Gastroesophageal sphincter (tissue), 4 donors: ENCODE measurements at regions not wholly inside any gene's neighbourhood (a gene's known extent, or its start where the extent isn't known, plus 50 kb on each side); places are given as distances from the start of the nearest gene placed in this dataset.

Source experiments
- ATAC-seq: fragments of 150-250 bp; one replicate; pipeline ENCODE4 v1.9.1; 2016; ENCODE audit warnings: mild to moderate bottlenecking, moderate library complexity
- H3K27ac ChIP-seq, 4 donors: fragments of 200-600 bp; sonication (generic) in 3 of 4; 1 replicate in 3 of 4; 2 replicates in 1 of 4; pipeline ENCODE4 v1.5.1; 2016 to 2019
- H3K27me3 ChIP-seq: fragments of 200-600 bp; sonication (generic); one replicate; pipeline ENCODE4 v1.5.1; 2019
- H3K36me3 ChIP-seq, 2 donors: fragments of 200-600 bp; sonication (generic); one replicate each; pipeline ENCODE4 v1.5.1; 2019; ENCODE audit warnings: control low read depth in 1 of 2
- H3K4me1 ChIP-seq, 3 donors: fragments of 200-600 bp; sonication (generic); 1 replicate in 2 of 3; 2 replicates in 1 of 3; pipeline ENCODE4 v1.5.1; 2016 to 2019; ENCODE audit warnings: control low read depth in 2 of 3
- H3K4me3 ChIP-seq, 2 donors: fragments of 200-600 bp; sonication (generic); one replicate each; pipeline ENCODE4 v1.5.1; 2019; ENCODE audit warnings: mild to moderate bottlenecking in 1 of 2, moderate library complexity in 1 of 2
- H3K9me3 ChIP-seq, 3 donors: fragments of 200-600 bp; sonication (generic); one replicate each; pipeline ENCODE4 v1.5.1; 2017 to 2019; ENCODE audit warnings: control low read depth in 2 of 3
- EP300 ChIP-seq: sonication (generic); formaldehyde crosslinking; IDR thresholded peaks from one replicate; pipeline ENCODE4 v1.6.1; 2017; ENCODE audit warnings: antibody characterized with exemption, mild to moderate bottlenecking
- POLR2A ChIP-seq, 2 donors: fragments of 450-650 bp; IDR thresholded peaks; one replicate each; pipeline ENCODE4 v1.6.1; 2017; ENCODE audit warnings: antibody characterized with exemption in 2 of 2, mild to moderate bottlenecking in 2 of 2, moderate library complexity in 1 of 2
- POLR2AphosphoS5 ChIP-seq: sonication (generic); formaldehyde crosslinking; IDR thresholded peaks from one replicate; pipeline ENCODE4 v1.6.1; 2017; ENCODE audit warnings: antibody characterized with exemption
- WGBS, 2 donors: methylation state at CpG; one replicate each; pipeline ENCODE4 v1.1.5; 2018; ENCODE audit warnings: low coverage in 1 of 2; 5-methylcytosine and 5-hydroxymethylcytosine counted together
- TF ChIP-seq, protein P1 (sequence below), 4 experiments: fragments of 200-600 bp in 2 of 4; fragments of 450-650 bp in 2 of 4; sonication (generic) in 1 of 4; IDR thresholded peaks; one replicate each; pipeline ENCODE4 v1.5.1; 2017 to 2019; ENCODE audit warnings: antibody characterized with exemption in 4 of 4, mild to moderate bottlenecking in 2 of 4, moderate library complexity in 2 of 4

DNA sequence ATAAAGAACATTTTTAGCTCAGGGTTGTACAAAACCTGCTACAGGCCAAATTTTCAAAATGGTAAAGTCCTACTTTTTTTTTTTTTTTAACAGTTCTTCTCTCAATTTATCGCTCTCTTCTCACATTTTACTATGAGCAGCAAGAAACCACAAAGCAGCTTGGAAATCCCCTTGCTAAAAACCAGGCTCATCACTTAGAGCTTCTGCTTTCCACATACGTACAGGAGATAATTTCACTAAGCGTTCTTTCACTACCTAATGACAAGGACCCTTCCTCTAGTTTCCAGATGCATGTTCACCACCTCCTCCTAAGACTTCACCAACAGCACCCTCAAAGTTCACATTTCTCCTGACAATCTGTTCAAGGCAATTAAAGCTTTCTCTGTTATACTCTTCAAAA is 294.9 kb upstream of the CYRIA start:
- TF ChIP-seq POLR2AphosphoS5 = no peak
- TF ChIP-seq POLR2A (IDR thresholded peaks at IDR 0.05) = no peak
- no peak for TF ChIP-seq EP300
- TF ChIP-seq, protein P1, sequence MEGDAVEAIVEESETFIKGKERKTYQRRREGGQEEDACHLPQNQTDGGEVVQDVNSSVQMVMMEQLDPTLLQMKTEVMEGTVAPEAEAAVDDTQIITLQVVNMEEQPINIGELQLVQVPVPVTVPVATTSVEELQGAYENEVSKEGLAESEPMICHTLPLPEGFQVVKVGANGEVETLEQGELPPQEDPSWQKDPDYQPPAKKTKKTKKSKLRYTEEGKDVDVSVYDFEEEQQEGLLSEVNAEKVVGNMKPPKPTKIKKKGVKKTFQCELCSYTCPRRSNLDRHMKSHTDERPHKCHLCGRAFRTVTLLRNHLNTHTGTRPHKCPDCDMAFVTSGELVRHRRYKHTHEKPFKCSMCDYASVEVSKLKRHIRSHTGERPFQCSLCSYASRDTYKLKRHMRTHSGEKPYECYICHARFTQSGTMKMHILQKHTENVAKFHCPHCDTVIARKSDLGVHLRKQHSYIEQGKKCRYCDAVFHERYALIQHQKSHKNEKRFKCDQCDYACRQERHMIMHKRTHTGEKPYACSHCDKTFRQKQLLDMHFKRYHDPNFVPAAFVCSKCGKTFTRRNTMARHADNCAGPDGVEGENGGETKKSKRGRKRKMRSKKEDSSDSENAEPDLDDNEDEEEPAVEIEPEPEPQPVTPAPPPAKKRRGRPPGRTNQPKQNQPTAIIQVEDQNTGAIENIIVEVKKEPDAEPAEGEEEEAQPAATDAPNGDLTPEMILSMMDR (IDR thresholded peaks at IDR 0.05) = no peak
- Histone ChIP-seq H3K4me3 (no peak overlapping the region), H3K9me3 (no peaks in the 10 kb centered on the region), H3K27ac (no peak overlapping the region), H3K27me3 (no peaks in the 10 kb centered on the region), H3K4me1 (no peaks in the 10 kb centered on the region), H3K36me3 (no peaks in the 10 kb centered on the region)
- no peak for ATAC-seq
- 73 to 90% methylated on average over 3 of the region's 3 CpGs for WGBS, 2 donors

DNA sequence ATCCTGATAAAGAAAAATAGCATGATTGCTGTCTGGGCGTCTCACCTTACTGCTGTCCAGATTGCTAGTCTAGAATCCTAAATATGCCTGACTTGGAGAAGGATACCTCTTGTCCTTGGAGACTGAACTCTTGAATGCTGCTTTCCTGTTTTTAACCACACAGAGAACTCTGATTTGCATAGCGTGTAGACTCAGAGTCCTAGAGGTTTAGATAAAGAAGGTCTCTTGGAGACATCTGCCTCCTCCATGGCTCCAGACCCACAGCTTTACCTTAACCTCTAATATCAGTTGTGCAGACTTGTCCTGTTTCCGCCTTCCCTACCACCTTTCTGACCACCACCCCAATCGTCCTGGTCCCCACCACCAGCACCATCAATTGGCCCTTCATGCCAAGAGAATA is 292.6 kb upstream of the CYRIA start:
- 76 to 78% methylated on average over 4 of the region's 4 CpGs for WGBS, 2 donors
- H3K27ac ChIP-seq = no peak overlapping the region
- no peak overlapping the region for H3K4me3 ChIP-seq
- no peaks in the 10 kb centered on the region for H3K27me3 ChIP-seq
- TF ChIP-seq POLR2AphosphoS5 (no peak), POLR2A (IDR thresholded peaks at IDR 0.05) (no peak), EP300 (no peak)
- TF ChIP-seq, protein P1 (IDR thresholded peaks at IDR 0.05) = no peak
- ATAC-seq = no peak
- H3K36me3 ChIP-seq = no peaks in the 10 kb centered on the region
- H3K9me3 ChIP-seq = no peaks in the 10 kb centered on the region
- no peaks in the 10 kb centered on the region for H3K4me1 ChIP-seq

DNA sequence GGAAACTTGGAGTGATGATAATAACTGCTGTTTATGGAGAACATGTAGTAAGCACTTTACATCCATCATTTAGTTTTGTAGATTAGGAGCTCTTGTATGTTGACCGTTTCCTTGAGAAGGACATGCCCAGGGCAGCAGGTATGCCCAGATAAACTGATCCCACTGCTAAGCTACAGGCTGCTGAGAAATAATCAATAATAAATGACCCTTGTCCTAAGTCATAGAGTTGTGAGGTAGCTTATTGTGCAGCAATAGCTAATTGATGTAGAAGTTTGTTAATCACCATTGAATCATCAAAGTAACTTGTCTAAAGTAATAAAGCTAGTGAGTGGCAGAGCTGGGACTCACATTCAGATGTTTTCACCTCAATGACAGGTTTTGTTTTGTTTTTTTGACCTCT is 287.2 kb upstream of the CYRIA start:
- WGBS, 2 donors = 36 to 89% methylated on average over 1 of the region's 1 CpG
- Histone ChIP-seq H3K27ac (no peak overlapping the region), H3K27me3 (peaks cover 4% of the 10 kb centered on the region), H3K4me3 (no peak overlapping the region), H3K4me1 (no peaks in the 10 kb centered on the region), H3K9me3 (no peaks in the 10 kb centered on the region), H3K36me3 (no peaks in the 10 kb centered on the region)
- ATAC-seq = no peak
- no peak for TF ChIP-seq EP300
- TF ChIP-seq, protein P1 (IDR thresholded peaks at IDR 0.05) = no peak
- TF ChIP-seq POLR2AphosphoS5 = no peak
- TF ChIP-seq POLR2A (IDR thresholded peaks at IDR 0.05) = no peak

DNA sequence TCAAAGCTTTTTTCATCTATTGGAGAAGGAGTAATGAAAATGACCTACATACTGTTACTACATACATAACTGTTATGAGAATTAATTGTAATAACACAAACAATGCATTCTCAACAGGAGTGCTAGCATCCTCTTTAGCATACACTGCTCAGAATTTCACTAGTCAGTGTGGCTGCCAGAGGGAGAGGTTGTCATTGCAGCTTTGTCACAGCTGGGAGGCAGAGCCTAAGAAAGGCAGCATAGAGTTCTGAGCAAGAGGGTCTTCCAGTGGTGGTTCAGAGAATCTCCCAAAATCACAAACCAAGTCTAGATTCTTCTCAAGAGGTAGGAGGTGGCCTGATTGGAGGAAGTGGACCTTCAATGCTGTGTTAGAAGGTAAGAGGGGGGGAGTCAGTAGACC is 286.7 kb upstream of the CYRIA start:
- Histone ChIP-seq H3K9me3 (no peaks in the 10 kb centered on the region), H3K4me3 (no peak overlapping the region), H3K4me1 (no peaks in the 10 kb centered on the region), H3K27ac (no peak overlapping the region), H3K27me3 (peaks cover 4% of the 10 kb centered on the region), H3K36me3 (no peaks in the 10 kb centered on the region)
- no peak for ATAC-seq
- no peak for TF ChIP-seq EP300
- TF ChIP-seq, protein P1 (IDR thresholded peaks at IDR 0.05) = no peak
- TF ChIP-seq POLR2A (IDR thresholded peaks at IDR 0.05) = no peak
- TF ChIP-seq POLR2AphosphoS5 = no peak

DNA sequence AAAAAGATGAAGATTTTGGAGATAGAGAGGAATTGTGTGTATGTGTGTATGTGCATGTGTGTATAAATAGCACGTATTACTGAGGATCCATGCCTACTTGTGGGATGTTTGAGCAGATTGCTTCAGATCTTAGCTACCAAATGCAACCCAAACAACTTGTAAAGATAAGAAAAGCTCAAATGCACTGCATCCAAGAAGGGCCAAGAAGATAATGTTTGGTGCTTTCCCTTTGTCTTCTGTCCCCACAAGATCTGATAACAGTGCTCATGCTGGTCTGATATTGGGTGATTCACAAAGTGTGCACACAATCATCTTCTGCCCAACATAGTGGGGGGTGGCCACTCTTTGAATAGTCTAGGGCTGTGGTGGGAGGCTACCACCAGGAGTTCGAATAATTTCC is 284.8 kb upstream of the CYRIA start:
- Histone ChIP-seq H3K27me3 (peaks cover 4% of the 10 kb centered on the region), H3K36me3 (no peaks in the 10 kb centered on the region), H3K4me3 (no peak overlapping the region), H3K27ac (no peak overlapping the region), H3K9me3 (no peaks in the 10 kb centered on the region), H3K4me1 (no peaks in the 10 kb centered on the region)
- ATAC-seq = no peak
- WGBS, 2 donors = 88 to 90% methylated on average over 1 to 2 of the region's 2 CpGs
- TF ChIP-seq, protein P1 (IDR thresholded peaks at IDR 0.05) = no peak
- TF ChIP-seq POLR2A (IDR thresholded peaks at IDR 0.05) (no peak), EP300 (no peak), POLR2AphosphoS5 (no peak)
